GM23338 (cell line): ENCODE measurements at regions not wholly inside any gene's neighbourhood (a gene's known extent, or its start where the extent isn't known, plus 50 kb on each side); places are given as distances from the start of the nearest gene placed in this dataset.

Experiments
- ATAC-seq: fragments of 200-7000 bp; cut with Tn5 transposase; 3 replicates; pipeline ENCODE4 v1.9.1; 2020
- DNase-seq: peaks from one replicate; pipeline ENCODE4 v3.0.0-alpha.2; 2015; ENCODE audit warnings: low spot score
- H2AFZ ChIP-seq: fragments of 200-600 bp; sonication (generic); 2 replicates; pipeline ENCODE4 v1.8.0; 2016; ENCODE audit warnings: antibody characterized with exemption, mild to moderate bottlenecking, moderate library complexity
- H3F3A ChIP-seq: fragments of 200-600 bp; sonication (generic); replicated peaks from 2 replicates; pipeline ENCODE4 v1.8.0; 2017; ENCODE audit warnings: antibody characterized with exemption, mixed run types, low read depth
- H3K27ac ChIP-seq: fragments of 200-600 bp; sonication (generic); 2 replicates; pipeline ENCODE4 v1.6.1; 2016; ENCODE audit warnings: low read depth
- H3K27me3 ChIP-seq: fragments of 200-600 bp; sonication (generic); 2 replicates; pipeline ENCODE4 v1.8.0; 2016; ENCODE audit warnings: mild to moderate bottlenecking, mixed run types, moderate library complexity; ENCODE audit not compliant: insufficient read depth
- H3K36me3 ChIP-seq: fragments of 200-600 bp; sonication (generic); 2 replicates; pipeline ENCODE4 v1.8.0; 2016; ENCODE audit warnings: mild to moderate bottlenecking; ENCODE audit not compliant: insufficient read depth
- H3K4me1 ChIP-seq: fragments of 200-600 bp; sonication (generic); 2 replicates; pipeline ENCODE4 v1.8.0; 2016; ENCODE audit warnings: mild to moderate bottlenecking, moderate library complexity; ENCODE audit not compliant: insufficient read depth
- H3K4me2 ChIP-seq: fragments of 200-600 bp; sonication (generic); 2 replicates; pipeline ENCODE4 v1.7.1; 2017; ENCODE audit warnings: mixed run types
- H3K4me3 ChIP-seq: fragments of 200-600 bp; sonication (generic); 2 replicates; pipeline ENCODE4 v1.6.1; 2016; ENCODE audit warnings: mixed run types
- H3K79me2 ChIP-seq: fragments of 200-600 bp; sonication (generic); replicated peaks from 2 replicates; pipeline ENCODE4 v1.8.0; 2017; ENCODE audit warnings: mild to moderate bottlenecking; ENCODE audit not compliant: insufficient read depth
- H3K9me2 ChIP-seq: fragments of 200-600 bp; sonication (generic); 2 replicates; pipeline ENCODE4 v1.8.0; 2017; ENCODE audit not compliant: insufficient read depth
- H4K20me1 ChIP-seq: fragments of 200-600 bp; sonication (generic); replicated peaks from 2 replicates; pipeline ENCODE4 v1.8.0; 2017; ENCODE audit warnings: mild to moderate bottlenecking; ENCODE audit not compliant: insufficient read depth
- H3K27ac Mint-ChIP-seq: 2 replicates; pipeline ENCODE4 v1.8.0; 2020; ENCODE audit warnings: inconsistent platforms, mild to moderate bottlenecking, moderate library complexity, mixed read lengths
- H3K27me3 Mint-ChIP-seq: 3 replicates; pipeline ENCODE4 v1.8.0; 2022; ENCODE audit warnings: low read depth, mild to moderate bottlenecking, moderate library complexity, mixed read lengths, inconsistent platforms; ENCODE audit not compliant: insufficient read depth, poor library complexity
- H3K36me3 Mint-ChIP-seq: 3 replicates; pipeline ENCODE4 v1.8.0; 2021; ENCODE audit warnings: low read depth, mild to moderate bottlenecking, inconsistent platforms, moderate library complexity, mixed read lengths
- H3K4me1 Mint-ChIP-seq: 3 replicates; pipeline ENCODE4 v1.8.0; 2020; ENCODE audit warnings: mild to moderate bottlenecking, inconsistent platforms, mixed read lengths
- H3K4me3 Mint-ChIP-seq: 3 replicates; pipeline ENCODE4 v1.8.0; 2021; ENCODE audit warnings: moderate library complexity, mild to moderate bottlenecking, inconsistent platforms, mixed read lengths
- H3K9me3 Mint-ChIP-seq: 3 replicates; pipeline ENCODE4 v1.8.0; 2020; ENCODE audit warnings: moderate library complexity, mild to moderate bottlenecking, inconsistent platforms, mixed read lengths
- CREB1 ChIP-seq: fragments of 250-450 bp; sonication (Bioruptor Pico); IDR thresholded peaks from 2 replicates; pipeline ENCODE4 v1.5.0; 2020; ENCODE audit warnings: low read depth, mild to moderate bottlenecking, moderate library complexity
- EZH2 ChIP-seq: fragments of 200-600 bp; sonication (generic); IDR thresholded peaks from one replicate; pipeline ENCODE4 v1.8.0; 2017; ENCODE audit warnings: antibody characterized with exemption, mild to moderate bottlenecking, low read depth; ENCODE audit not compliant: unreplicated experiment
- EZH2phosphoT487 ChIP-seq: fragments of 200-600 bp; sonication (generic); IDR thresholded peaks from one replicate; pipeline ENCODE4 v1.8.1; 2018; ENCODE audit warnings: antibody characterized with exemption; ENCODE audit not compliant: unreplicated experiment
- JUNB ChIP-seq: IDR thresholded peaks from one replicate; pipeline ENCODE4 v1.6.1; 2016; ENCODE audit warnings: antibody characterized with exemption; ENCODE audit not compliant: unreplicated experiment
- NANOG ChIP-seq: IDR thresholded peaks from 2 replicates; pipeline ENCODE4 v1.6.1; 2016; ENCODE audit warnings: antibody characterized with exemption, borderline replicate concordance
- POLR2AphosphoS5 ChIP-seq: IDR thresholded peaks from 2 replicates; pipeline ENCODE4 v1.6.1; 2016; ENCODE audit warnings: antibody characterized with exemption, low read depth
- STAT1 ChIP-seq: IDR thresholded peaks from one replicate; pipeline ENCODE4 v1.6.1; 2016; ENCODE audit warnings: antibody characterized with exemption; ENCODE audit not compliant: unreplicated experiment
- ZNF114 ChIP-seq: fragments of 250-450 bp; sonication (Bioruptor Pico); IDR thresholded peaks from 2 replicates; pipeline ENCODE4 v1.5.0; 2020; ENCODE audit warnings: mild to moderate bottlenecking, moderate library complexity
- ZNF331 ChIP-seq: fragments of 250-450 bp; sonication (Bioruptor Pico); IDR thresholded peaks from 2 replicates; pipeline ENCODE4 v1.5.0; 2020; ENCODE audit warnings: low read depth, mild to moderate bottlenecking, moderate library complexity
- TF ChIP-seq, protein P1 (sequence below): IDR thresholded peaks from one replicate; pipeline ENCODE4 v1.6.1; 2018; ENCODE audit warnings: antibody characterized with exemption; ENCODE audit not compliant: unreplicated experiment
- TF ChIP-seq, protein P2 (sequence below): IDR thresholded peaks from 2 replicates; pipeline ENCODE4 v1.6.1; 2016; ENCODE audit warnings: antibody characterized with exemption
- TF ChIP-seq, protein P3 (sequence below), 2 experiments: fragments of 200-600 bp in 1 of 2; sonication (generic) in 1 of 2; conservative IDR thresholded peaks; 2 replicates each; pipeline versions ENCODE4 v1.5.1 to v1.6.1; 2016 to 2017; ENCODE audit warnings: antibody characterized with exemption in 2 of 2, low read depth in 2 of 2, mild to moderate bottlenecking in 2 of 2, moderate library complexity in 1 of 2
- TF ChIP-seq, protein P4 (sequence below): fragments of 250-450 bp; sonication (Bioruptor Pico); IDR thresholded peaks from 2 replicates; pipeline ENCODE4 v1.5.0; 2020; ENCODE audit warnings: mild to moderate bottlenecking, moderate library complexity

DNA sequence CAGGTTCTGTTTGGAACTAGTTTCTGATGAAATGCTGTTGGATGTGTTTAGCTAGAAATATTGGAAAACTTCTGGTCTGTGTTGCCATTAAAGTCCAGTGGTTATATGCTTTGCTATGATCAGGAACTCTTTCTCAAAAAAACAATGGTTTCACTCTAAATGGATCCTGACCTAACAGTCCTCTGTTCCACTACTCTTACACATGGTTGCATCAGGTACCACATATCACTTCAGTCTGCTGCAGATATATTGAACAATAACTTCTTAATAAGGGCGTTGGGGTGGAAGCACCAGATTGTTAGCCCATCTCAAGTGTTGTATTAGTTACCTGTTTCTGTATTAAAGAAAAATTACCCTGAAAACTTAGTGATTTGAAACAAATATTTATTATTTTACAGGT, 676.6 kb upstream of the GCFC2 start:
- H2AFZ ChIP-seq = no peak overlapping the region
- H3K4me2 ChIP-seq = no peak overlapping the region
- no peaks in the 10 kb centered on the region for H3K27me3 ChIP-seq
- H4K20me1 ChIP-seq = no peaks in the 10 kb centered on the region
- H3K4me3 ChIP-seq = no peak overlapping the region
- no peaks in the 10 kb centered on the region for H3F3A ChIP-seq
- Mint-ChIP-seq H3K9me3 (no peaks in the 10 kb centered on the region), H3K27me3 (no peaks in the 10 kb centered on the region), H3K4me3 (no peak overlapping the region), H3K27ac (no peak overlapping the region), H3K36me3 (no peaks in the 10 kb centered on the region), H3K4me1 (no peaks in the 10 kb centered on the region)
- TF ChIP-seq ZNF114 = no peak
- TF ChIP-seq NANOG = no peak
- TF ChIP-seq POLR2AphosphoS5 = no peak
- no peak for TF ChIP-seq JUNB
- no peak for TF ChIP-seq EZH2phosphoT487
- no peak for TF ChIP-seq CREB1
- TF ChIP-seq, protein P1, sequence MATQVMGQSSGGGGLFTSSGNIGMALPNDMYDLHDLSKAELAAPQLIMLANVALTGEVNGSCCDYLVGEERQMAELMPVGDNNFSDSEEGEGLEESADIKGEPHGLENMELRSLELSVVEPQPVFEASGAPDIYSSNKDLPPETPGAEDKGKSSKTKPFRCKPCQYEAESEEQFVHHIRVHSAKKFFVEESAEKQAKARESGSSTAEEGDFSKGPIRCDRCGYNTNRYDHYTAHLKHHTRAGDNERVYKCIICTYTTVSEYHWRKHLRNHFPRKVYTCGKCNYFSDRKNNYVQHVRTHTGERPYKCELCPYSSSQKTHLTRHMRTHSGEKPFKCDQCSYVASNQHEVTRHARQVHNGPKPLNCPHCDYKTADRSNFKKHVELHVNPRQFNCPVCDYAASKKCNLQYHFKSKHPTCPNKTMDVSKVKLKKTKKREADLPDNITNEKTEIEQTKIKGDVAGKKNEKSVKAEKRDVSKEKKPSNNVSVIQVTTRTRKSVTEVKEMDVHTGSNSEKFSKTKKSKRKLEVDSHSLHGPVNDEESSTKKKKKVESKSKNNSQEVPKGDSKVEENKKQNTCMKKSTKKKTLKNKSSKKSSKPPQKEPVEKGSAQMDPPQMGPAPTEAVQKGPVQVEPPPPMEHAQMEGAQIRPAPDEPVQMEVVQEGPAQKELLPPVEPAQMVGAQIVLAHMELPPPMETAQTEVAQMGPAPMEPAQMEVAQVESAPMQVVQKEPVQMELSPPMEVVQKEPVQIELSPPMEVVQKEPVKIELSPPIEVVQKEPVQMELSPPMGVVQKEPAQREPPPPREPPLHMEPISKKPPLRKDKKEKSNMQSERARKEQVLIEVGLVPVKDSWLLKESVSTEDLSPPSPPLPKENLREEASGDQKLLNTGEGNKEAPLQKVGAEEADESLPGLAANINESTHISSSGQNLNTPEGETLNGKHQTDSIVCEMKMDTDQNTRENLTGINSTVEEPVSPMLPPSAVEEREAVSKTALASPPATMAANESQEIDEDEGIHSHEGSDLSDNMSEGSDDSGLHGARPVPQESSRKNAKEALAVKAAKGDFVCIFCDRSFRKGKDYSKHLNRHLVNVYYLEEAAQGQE = no peak
- TF ChIP-seq EZH2 = no peak
- TF ChIP-seq STAT1 = no peak
- TF ChIP-seq, protein P2, sequence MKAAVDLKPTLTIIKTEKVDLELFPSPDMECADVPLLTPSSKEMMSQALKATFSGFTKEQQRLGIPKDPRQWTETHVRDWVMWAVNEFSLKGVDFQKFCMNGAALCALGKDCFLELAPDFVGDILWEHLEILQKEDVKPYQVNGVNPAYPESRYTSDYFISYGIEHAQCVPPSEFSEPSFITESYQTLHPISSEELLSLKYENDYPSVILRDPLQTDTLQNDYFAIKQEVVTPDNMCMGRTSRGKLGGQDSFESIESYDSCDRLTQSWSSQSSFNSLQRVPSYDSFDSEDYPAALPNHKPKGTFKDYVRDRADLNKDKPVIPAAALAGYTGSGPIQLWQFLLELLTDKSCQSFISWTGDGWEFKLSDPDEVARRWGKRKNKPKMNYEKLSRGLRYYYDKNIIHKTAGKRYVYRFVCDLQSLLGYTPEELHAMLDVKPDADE = no peak
- TF ChIP-seq, protein P3, sequence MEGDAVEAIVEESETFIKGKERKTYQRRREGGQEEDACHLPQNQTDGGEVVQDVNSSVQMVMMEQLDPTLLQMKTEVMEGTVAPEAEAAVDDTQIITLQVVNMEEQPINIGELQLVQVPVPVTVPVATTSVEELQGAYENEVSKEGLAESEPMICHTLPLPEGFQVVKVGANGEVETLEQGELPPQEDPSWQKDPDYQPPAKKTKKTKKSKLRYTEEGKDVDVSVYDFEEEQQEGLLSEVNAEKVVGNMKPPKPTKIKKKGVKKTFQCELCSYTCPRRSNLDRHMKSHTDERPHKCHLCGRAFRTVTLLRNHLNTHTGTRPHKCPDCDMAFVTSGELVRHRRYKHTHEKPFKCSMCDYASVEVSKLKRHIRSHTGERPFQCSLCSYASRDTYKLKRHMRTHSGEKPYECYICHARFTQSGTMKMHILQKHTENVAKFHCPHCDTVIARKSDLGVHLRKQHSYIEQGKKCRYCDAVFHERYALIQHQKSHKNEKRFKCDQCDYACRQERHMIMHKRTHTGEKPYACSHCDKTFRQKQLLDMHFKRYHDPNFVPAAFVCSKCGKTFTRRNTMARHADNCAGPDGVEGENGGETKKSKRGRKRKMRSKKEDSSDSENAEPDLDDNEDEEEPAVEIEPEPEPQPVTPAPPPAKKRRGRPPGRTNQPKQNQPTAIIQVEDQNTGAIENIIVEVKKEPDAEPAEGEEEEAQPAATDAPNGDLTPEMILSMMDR (conservative IDR thresholded peaks at IDR 0.05; ENCODE audit: low read depth in 2 of 2) = no peak
- TF ChIP-seq, protein P4, sequence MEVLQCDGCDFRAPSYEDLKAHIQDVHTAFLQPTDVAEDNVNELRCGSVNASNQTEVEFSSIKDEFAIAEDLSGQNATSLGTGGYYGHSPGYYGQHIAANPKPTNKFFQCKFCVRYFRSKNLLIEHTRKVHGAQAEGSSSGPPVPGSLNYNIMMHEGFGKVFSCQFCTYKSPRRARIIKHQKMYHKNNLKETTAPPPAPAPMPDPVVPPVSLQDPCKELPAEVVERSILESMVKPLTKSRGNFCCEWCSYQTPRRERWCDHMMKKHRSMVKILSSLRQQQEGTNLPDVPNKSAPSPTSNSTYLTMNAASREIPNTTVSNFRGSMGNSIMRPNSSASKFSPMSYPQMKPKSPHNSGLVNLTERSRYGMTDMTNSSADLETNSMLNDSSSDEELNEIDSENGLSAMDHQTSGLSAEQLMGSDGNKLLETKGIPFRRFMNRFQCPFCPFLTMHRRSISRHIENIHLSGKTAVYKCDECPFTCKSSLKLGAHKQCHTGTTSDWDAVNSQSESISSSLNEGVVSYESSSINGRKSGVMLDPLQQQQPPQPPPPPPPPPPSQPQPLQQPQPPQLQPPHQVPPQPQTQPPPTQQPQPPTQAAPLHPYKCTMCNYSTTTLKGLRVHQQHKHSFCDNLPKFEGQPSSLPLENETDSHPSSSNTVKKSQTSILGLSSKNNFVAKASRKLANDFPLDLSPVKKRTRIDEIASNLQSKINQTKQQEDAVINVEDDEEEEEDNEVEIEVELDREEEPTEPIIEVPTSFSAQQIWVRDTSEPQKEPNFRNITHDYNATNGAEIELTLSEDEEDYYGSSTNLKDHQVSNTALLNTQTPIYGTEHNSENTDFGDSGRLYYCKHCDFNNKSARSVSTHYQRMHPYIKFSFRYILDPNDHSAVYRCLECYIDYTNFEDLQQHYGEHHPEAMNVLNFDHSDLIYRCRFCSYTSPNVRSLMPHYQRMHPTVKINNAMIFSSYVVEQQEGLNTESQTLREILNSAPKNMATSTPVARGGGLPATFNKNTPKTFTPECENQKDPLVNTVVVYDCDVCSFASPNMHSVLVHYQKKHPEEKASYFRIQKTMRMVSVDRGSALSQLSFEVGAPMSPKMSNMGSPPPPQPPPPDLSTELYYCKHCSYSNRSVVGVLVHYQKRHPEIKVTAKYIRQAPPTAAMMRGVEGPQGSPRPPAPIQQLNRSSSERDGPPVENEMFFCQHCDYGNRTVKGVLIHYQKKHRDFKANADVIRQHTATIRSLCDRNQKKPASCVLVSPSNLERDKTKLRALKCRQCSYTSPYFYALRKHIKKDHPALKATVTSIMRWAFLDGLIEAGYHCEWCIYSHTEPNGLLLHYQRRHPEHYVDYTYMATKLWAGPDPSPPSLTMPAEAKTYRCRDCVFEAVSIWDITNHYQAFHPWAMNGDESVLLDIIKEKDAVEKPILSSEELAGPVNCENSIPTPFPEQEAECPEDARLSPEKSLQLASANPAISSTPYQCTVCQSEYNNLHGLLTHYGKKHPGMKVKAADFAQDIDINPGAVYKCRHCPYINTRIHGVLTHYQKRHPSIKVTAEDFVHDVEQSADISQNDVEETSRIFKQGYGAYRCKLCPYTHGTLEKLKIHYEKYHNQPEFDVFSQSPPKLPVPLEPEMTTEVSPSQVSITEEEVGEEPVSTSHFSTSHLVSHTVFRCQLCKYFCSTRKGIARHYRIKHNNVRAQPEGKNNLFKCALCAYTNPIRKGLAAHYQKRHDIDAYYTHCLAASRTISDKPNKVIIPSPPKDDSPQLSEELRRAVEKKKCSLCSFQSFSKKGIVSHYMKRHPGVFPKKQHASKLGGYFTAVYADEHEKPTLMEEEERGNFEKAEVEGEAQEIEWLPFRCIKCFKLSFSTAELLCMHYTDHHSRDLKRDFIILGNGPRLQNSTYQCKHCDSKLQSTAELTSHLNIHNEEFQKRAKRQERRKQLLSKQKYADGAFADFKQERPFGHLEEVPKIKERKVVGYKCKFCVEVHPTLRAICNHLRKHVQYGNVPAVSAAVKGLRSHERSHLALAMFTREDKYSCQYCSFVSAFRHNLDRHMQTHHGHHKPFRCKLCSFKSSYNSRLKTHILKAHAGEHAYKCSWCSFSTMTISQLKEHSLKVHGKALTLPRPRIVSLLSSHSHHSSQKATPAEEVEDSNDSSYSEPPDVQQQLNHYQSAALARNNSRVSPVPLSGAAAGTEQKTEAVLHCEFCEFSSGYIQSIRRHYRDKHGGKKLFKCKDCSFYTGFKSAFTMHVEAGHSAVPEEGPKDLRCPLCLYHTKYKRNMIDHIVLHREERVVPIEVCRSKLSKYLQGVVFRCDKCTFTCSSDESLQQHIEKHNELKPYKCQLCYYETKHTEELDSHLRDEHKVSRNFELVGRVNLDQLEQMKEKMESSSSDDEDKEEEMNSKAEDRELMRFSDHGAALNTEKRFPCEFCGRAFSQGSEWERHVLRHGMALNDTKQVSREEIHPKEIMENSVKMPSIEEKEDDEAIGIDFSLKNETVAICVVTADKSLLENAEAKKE (CRISPR knock-in tag) = no peak
- TF ChIP-seq ZNF331 = no peak
- no peak for ATAC-seq
- 0 out of 2 replicates have a peak, but pooled peaks cover 8% of the 10 kb centered on the region for H3K9me2 ChIP-seq
- no peaks in the 10 kb centered on the region for H3K36me3 ChIP-seq
- no peak for DNase-seq
- H3K4me1 ChIP-seq = no peaks in the 10 kb centered on the region
- no peaks in the 10 kb centered on the region for H3K79me2 ChIP-seq
- H3K27ac ChIP-seq = no peak overlapping the region
